ENCODE measurements at regions not wholly inside any gene's neighbourhood (a gene's known extent, or its start where the extent isn't known, plus 50 kb on each side); places are given as distances from the start of the nearest gene placed in this dataset.

DNA sequence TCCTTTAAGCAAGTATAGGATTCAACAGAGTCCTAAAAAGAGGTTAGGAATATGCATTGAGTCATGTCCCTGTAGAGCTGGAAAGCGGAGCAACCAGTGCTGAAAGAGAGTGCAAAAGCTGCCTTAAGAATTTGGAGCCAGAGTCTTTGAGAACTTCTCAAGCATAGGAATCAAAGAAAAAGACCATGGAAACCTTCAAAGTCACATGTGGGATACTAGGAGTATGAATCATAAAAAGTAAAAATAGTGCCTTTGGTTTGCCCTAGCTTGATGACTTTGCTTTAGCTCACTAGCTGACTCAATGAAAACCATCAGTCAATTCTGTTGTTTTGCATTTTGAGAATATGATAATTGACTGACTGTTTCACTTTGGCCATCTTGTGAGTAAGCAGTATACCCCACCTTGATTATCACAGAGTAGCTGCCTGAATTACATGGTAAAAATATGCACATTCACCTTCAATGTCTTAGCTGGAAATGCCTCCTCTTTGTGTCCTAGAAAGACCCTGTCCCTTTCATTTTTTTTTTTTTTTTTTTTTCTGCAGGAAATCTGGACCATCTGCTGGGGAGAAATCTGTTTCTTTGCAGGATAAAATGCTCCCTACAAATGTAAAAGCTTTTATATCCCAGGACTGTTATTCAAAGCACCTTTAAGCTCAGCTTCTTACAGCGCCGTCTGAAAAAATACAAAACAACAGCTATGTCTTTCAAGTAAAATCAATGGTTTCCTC, 248.6 kb upstream of the KRR1 start:
- no peaks in the 10 kb centered on the region for H3K4me1 ChIP-seq
- Mint-ChIP-seq H3K9me3 (no peaks in the 10 kb centered on the region), H3K4me3 (no peak overlapping the region), H3K36me3 (no peaks in the 10 kb centered on the region), H3K27me3 (ENCODE audit: insufficient read depth, low read depth) (peaks cover 2% of the 10 kb centered on the region), H3K4me1 (peaks cover 10% of the 10 kb centered on the region), H3K27ac (no peak overlapping the region)
- H3F3A ChIP-seq (ENCODE audit: low read depth), result no peaks in the 10 kb centered on the region
- no peak overlapping the region for H3K9ac ChIP-seq
- H3K4me3 ChIP-seq, result no peak overlapping the region
- H3K27me3 ChIP-seq, result no peaks in the 10 kb centered on the region
- H3K9me3 ChIP-seq (ENCODE audit: low read depth), result no peaks in the 10 kb centered on the region
- no peak for TF ChIP-seq EZH2 (IDR thresholded peaks at IDR 0.05)
- TF ChIP-seq, protein P1, sequence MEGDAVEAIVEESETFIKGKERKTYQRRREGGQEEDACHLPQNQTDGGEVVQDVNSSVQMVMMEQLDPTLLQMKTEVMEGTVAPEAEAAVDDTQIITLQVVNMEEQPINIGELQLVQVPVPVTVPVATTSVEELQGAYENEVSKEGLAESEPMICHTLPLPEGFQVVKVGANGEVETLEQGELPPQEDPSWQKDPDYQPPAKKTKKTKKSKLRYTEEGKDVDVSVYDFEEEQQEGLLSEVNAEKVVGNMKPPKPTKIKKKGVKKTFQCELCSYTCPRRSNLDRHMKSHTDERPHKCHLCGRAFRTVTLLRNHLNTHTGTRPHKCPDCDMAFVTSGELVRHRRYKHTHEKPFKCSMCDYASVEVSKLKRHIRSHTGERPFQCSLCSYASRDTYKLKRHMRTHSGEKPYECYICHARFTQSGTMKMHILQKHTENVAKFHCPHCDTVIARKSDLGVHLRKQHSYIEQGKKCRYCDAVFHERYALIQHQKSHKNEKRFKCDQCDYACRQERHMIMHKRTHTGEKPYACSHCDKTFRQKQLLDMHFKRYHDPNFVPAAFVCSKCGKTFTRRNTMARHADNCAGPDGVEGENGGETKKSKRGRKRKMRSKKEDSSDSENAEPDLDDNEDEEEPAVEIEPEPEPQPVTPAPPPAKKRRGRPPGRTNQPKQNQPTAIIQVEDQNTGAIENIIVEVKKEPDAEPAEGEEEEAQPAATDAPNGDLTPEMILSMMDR (IDR thresholded peaks at IDR 0.05), result no peak
- TF ChIP-seq EZH2phosphoT487 (IDR thresholded peaks at IDR 0.05), result no peak
- H4K20me1 ChIP-seq (ENCODE audit: low read depth), result no peaks in the 10 kb centered on the region
- H3K36me3 ChIP-seq, result no peaks in the 10 kb centered on the region
- DNase-seq (ENCODE audit: low spot score), result no peak
- H3K4me2 ChIP-seq, result no peak overlapping the region
- H3K79me2 ChIP-seq (ENCODE audit: low read depth), result no peaks in the 10 kb centered on the region
- H3K27ac ChIP-seq, result no peak overlapping the region
- no peak overlapping the region for H2AFZ ChIP-seq (replicated peaks)

DNA sequence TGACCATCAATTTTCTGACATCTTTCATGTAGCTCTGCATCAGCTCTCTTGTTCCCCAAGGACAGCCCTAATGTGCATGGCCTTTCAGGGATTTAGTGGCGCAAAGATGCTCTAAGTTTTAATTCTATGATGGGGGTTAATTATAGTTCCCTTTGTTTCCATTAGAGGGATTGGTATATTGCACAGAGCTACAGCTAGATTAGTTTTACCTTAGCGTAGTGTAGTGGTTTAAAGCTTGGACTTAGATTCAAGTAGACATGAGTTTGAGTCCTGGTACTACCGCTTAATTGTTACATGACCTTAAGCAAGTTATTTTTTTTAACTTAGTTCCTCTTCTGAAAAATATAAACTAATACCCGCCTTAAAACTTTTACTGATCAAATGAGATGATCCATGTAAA, 247.8 kb upstream of the KRR1 start:
- no peaks in the 10 kb centered on the region for H3K79me2 ChIP-seq (ENCODE audit: low read depth)
- H4K20me1 ChIP-seq (ENCODE audit: low read depth), result no peaks in the 10 kb centered on the region
- Mint-ChIP-seq H3K27ac (no peak overlapping the region), H3K4me1 (peaks cover 6% of the 10 kb centered on the region), H3K4me3 (no peak overlapping the region), H3K9me3 (no peaks in the 10 kb centered on the region), H3K27me3 (ENCODE audit: insufficient read depth, low read depth) (peaks cover 2% of the 10 kb centered on the region), H3K36me3 (no peaks in the 10 kb centered on the region)
- H3K4me3 ChIP-seq, result no peak overlapping the region
- TF ChIP-seq EZH2 (IDR thresholded peaks at IDR 0.05) (no peak), EZH2phosphoT487 (IDR thresholded peaks at IDR 0.05) (no peak)
- TF ChIP-seq, protein P1 (IDR thresholded peaks at IDR 0.05), result no peak
- H3K4me1 ChIP-seq, result no peaks in the 10 kb centered on the region
- no peaks in the 10 kb centered on the region for H3K27me3 ChIP-seq
- no peaks in the 10 kb centered on the region for H3K36me3 ChIP-seq
- DNase-seq (ENCODE audit: low spot score), result no peak
- H3K4me2 ChIP-seq, result no peak overlapping the region
- no peaks in the 10 kb centered on the region for H3K9me3 ChIP-seq (ENCODE audit: low read depth)
- no peak overlapping the region for H3K27ac ChIP-seq
- H3F3A ChIP-seq (ENCODE audit: low read depth), result no peaks in the 10 kb centered on the region
- H3K9ac ChIP-seq, result no peak overlapping the region
- H2AFZ ChIP-seq (replicated peaks), result no peak overlapping the region

DNA sequence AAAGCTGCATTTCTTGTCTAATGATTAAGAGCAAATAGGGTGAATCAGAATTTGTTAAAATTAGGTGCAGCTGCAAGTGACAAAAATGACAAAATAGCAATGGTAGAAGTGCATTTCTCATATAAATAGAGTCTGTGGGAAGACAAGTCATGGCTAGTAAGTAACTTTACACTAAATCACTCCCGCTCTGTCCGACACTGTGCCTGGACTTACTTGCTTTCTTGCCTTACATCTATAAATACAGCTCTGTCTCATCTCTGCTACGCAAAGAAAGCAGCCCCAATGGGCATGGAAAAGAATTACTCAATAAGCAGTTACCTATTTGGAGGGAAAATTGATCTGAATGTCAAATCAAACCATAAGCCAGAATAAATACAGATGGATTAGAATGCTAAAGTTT, 245.4 kb upstream of the KRR1 start:
- Mint-ChIP-seq H3K36me3 (no peaks in the 10 kb centered on the region), H3K27me3 (ENCODE audit: insufficient read depth, low read depth) (peaks cover 2% of the 10 kb centered on the region), H3K4me3 (no peak overlapping the region), H3K27ac (no peak overlapping the region), H3K4me1 (no peaks in the 10 kb centered on the region), H3K9me3 (no peaks in the 10 kb centered on the region)
- H3K9ac ChIP-seq, result no peak overlapping the region
- H3K4me3 ChIP-seq, result no peak overlapping the region
- no peaks in the 10 kb centered on the region for H4K20me1 ChIP-seq (ENCODE audit: low read depth)
- H3K27ac ChIP-seq, result no peak overlapping the region
- H2AFZ ChIP-seq (replicated peaks), result no peak overlapping the region
- no peaks in the 10 kb centered on the region for H3K9me3 ChIP-seq (ENCODE audit: low read depth)
- no peak overlapping the region for H3K4me2 ChIP-seq
- H3K27me3 ChIP-seq, result no peaks in the 10 kb centered on the region
- DNase-seq (ENCODE audit: low spot score), result no peak
- H3K79me2 ChIP-seq (ENCODE audit: low read depth), result no peaks in the 10 kb centered on the region
- TF ChIP-seq, protein P1 (IDR thresholded peaks at IDR 0.05), result no peak
- TF ChIP-seq EZH2 (IDR thresholded peaks at IDR 0.05), result no peak
- no peak for TF ChIP-seq EZH2phosphoT487 (IDR thresholded peaks at IDR 0.05)
- H3F3A ChIP-seq (ENCODE audit: low read depth), result no peaks in the 10 kb centered on the region
- no peaks in the 10 kb centered on the region for H3K4me1 ChIP-seq
- no peaks in the 10 kb centered on the region for H3K36me3 ChIP-seq
